Muscle of arm (tissue), 1 donor: ENCODE measurements at regions not wholly inside any gene's neighbourhood (a gene's known extent, or its start where the extent isn't known, plus 50 kb on each side); places are given as distances from the start of the nearest gene placed in this dataset.
A peak's percentile ranks its signal among the peaks of the same experiment; 100 is the strongest.
"Not testable (repeated sequence)": the region's sequence is repeated elsewhere in the genome, so short reads cannot be mapped to it uniquely, and the experiment has no call there.

Experiments
- DNase-seq: peaks from one replicate; pipeline ENCODE4 v3.0.0-alpha.2; 2013

GRCh38 chr1:165147799-165148198, 208.7 kb downstream of the LMX1A start:
- no peak for DNase-seq

- peak; percentile 77 for DNase-seq
Observed at GRCh38 chr1:165144757-165145397, 211.6 kb downstream of the LMX1A start.

GRCh38 chr1:165143437-165144065, 213.0 kb downstream of the LMX1A start:
- DNase-seq: no peak

- no peak for DNase-seq
Observed at GRCh38 chr1:165138960-165139359, 217.6 kb downstream of the LMX1A start.

GRCh38 chr1:165137551-165138316, 218.8 kb downstream of the LMX1A start:
- no peak for DNase-seq

- DNase-seq: no peak
Observed at GRCh38 chr1:165134431-165134830, 222.1 kb downstream of the LMX1A start.

GRCh38 chr1:165129568-165130164, 226.8 kb downstream of the LMX1A start:
- peak; percentile 36 for DNase-seq

GRCh38 chr1:165124772-165125171, 231.7 kb downstream of the LMX1A start:
- DNase-seq: no peak

GRCh38 chr1:165119086-165119485, 237.4 kb downstream of the LMX1A start:
- no peak for DNase-seq

GRCh38 chr1:165117482-165117881, 239.0 kb downstream of the LMX1A start:
- no peak for DNase-seq

- DNase-seq: no peak
Observed at GRCh38 chr1:165116732-165117131, 239.8 kb downstream of the LMX1A start.

GRCh38 chr1:165116171-165116570, 240.3 kb downstream of the LMX1A start:
- no peak for DNase-seq

- DNase-seq: no peak
Observed at GRCh38 chr1:165114889-165115285, 241.6 kb downstream of the LMX1A start.

GRCh38 chr1:165114022-165114888, 242.3 kb downstream of the LMX1A start:
- peak; percentile 49 for DNase-seq

- DNase-seq: no peak
Observed at GRCh38 chr1:165112260-165112659, 244.3 kb downstream of the LMX1A start.

- no peak for DNase-seq
Observed at GRCh38 chr1:165109013-165109412, 247.5 kb downstream of the LMX1A start.

- DNase-seq: not testable (repeated sequence)
Observed at GRCh38 chr1:165092542-165093162, 263.9 kb downstream of the LMX1A start.

GRCh38 chr1:165080253-165080896, 276.1 kb downstream of the LMX1A start:
- DNase-seq: no peak

GRCh38 chr1:165078391-165078790, 278.1 kb downstream of the LMX1A start:
- DNase-seq: no peak

GRCh38 chr1:165075725-165076370, 280.7 kb downstream of the LMX1A start:
- DNase-seq: peak; percentile 20
